GM23248 (cell line): ENCODE measurements at regions not wholly inside any gene's neighbourhood (a gene's known extent, or its start where the extent isn't known, plus 50 kb on each side); places are given as distances from the start of the nearest gene placed in this dataset.

Experiments used
- EZH2 ChIP-seq: fragments of 200-600 bp; sonication (generic); IDR thresholded peaks from 2 replicates; pipeline ENCODE4 v1.6.1; 2018; ENCODE audit warnings: antibody characterized with exemption, mild to moderate bottlenecking; ENCODE audit not compliant: insufficient read depth, poor library complexity, severe bottlenecking
- EZH2phosphoT487 ChIP-seq: fragments of 200-600 bp; sonication (generic); IDR thresholded peaks from 2 replicates; pipeline ENCODE4 v1.6.1; 2018; ENCODE audit warnings: antibody characterized with exemption, moderate library complexity, mild to moderate bottlenecking, low read depth; ENCODE audit not compliant: insufficient read depth

DNA sequence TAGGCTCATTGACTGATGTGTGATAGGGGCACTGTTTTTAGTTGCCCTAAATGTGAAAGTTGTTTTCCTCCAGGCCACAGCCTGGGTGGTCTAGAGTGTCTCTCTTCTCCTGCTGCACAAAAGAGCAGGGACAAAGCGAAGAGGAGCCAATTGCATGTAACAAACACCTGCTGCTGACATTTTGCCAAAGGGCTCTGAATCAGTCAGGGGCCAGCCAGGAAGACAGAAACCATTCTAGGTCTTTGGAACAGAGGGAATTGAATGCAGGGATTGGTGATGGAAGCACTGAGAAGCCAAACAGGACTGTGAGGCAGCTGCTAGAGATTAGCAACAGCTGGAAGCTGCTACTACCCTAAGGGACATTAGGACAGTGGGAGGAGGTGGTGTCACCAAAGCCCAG, 185.3 kb upstream of the POU3F1 start:
- TF ChIP-seq EZH2 = no peak
- no peak for TF ChIP-seq EZH2phosphoT487
